PC-3 (cell line): ENCODE measurements at regions not wholly inside any gene's neighbourhood (a gene's known extent, or its start where the extent isn't known, plus 50 kb on each side); places are given as distances from the start of the nearest gene placed in this dataset.

ENCODE experiments used
- CTCF ChIP-seq: fragments of 300-600 bp; sonication (generic); conservative IDR thresholded peaks from 2 replicates; pipeline ENCODE4 v1.5.1; 2017; ENCODE audit warnings: antibody characterized with exemption, low read depth, mild to moderate bottlenecking, low read length
- EZH2 ChIP-seq: fragments of 300-600 bp; sonication (generic); IDR thresholded peaks from one replicate; pipeline ENCODE4 v1.6.1; 2017; ENCODE audit warnings: antibody characterized with exemption, mild to moderate bottlenecking, low read length; ENCODE audit not compliant: unreplicated experiment
- EZH2phosphoT487 ChIP-seq: fragments of 300-600 bp; sonication (generic); IDR thresholded peaks from 2 replicates; pipeline ENCODE4 v1.6.1; 2018; ENCODE audit warnings: mild to moderate bottlenecking, antibody characterized with exemption, low read length, borderline replicate concordance

GRCh38 chr13:47294691-47295090 lies 397.8 kb upstream of the HTR2A start:
- TF ChIP-seq EZH2phosphoT487: no peak
- TF ChIP-seq EZH2: no peak
- no peak for TF ChIP-seq CTCF
